NCI-H446 treated with DMSO at 0.1 percent for 48 hours (cell line): ENCODE measurements at regions not wholly inside any gene's neighbourhood (a gene's known extent, or its start where the extent isn't known, plus 50 kb on each side); places are given as distances from the start of the nearest gene placed in this dataset.

Experiments used
- DNase-seq: peaks from one replicate; lab custom pipeline; 2025; lab: John Stamatoyannopoulos, UW

DNA sequence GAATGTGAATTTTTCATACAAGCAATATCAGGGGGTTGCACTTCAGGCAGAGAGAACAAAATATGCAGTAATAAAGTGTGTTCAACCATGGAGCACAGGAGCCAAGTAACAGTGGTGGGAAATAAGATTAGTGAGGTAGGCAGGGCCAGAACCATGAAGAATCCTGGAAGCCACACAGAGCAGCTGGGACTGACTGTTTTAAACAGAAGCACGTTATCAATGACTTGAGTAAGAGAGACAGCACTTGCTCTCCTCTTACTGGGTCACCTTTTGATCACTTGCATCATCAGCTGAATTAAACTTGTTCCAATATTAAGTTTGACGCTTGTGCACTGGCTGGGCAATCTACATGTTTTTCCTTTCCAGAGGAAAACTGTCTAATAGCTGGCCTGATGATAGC, 238.5 kb downstream of the TBX18 start:
- no peak for DNase-seq

DNA sequence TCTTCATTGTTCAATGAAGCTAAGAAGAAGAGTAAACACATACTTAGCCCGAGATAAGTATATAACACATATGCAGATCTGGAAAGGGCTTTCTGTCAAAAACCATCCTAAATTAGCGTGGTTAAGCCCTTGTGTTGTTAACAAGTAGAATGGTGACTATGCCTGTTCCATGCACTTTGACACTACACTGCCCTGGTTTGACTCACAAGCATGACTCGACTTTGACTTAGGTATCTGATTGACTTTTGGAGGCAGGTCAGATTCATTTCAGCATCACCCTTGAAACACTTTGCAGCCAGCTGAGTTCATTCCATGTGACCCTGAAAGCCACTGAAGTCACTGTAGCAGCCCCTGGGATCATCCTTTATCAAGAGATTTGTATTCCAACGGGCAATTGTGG, 239.8 kb downstream of the TBX18 start:
- no peak for DNase-seq

DNA sequence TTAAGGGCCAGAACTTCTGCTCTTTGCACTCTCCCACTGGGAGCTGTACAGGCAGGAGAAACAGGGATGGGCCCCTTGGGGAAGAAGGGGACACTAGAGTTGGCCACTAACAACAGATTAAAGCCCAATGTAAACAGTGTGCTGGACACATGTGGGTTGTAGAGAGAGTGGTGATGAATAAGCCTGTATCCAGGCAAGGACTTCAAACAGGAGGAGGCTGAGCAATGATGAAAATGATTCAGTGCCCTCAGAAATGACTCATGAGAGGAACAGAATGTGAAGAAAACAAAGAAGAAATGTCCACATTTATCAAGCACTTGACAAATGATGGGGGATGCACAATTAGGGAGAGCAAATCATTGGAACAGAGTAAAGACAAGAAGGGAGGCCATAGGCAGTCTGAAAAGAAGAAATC, 242.3 kb downstream of the TBX18 start:
- DNase-seq, result no peak

DNA sequence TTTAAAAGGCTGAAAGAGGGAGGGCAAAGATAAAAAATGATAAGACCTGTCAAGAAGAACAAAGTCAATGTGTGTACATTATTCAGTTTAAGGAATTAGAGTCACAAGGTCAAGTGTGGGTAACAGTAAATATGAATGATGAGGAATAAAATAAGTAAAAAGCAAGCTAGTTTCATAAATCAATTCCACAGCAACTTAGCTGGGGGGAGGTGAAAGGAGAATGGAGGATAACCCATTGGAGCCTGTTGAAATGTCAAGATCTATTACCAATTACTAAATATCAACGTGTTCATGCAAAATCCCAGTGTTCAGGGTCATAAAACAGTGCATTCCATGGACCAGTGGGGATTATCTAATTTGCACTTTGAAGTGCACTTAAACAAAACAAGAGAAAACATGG, 242.9 kb downstream of the TBX18 start:
- no peak for DNase-seq

DNA sequence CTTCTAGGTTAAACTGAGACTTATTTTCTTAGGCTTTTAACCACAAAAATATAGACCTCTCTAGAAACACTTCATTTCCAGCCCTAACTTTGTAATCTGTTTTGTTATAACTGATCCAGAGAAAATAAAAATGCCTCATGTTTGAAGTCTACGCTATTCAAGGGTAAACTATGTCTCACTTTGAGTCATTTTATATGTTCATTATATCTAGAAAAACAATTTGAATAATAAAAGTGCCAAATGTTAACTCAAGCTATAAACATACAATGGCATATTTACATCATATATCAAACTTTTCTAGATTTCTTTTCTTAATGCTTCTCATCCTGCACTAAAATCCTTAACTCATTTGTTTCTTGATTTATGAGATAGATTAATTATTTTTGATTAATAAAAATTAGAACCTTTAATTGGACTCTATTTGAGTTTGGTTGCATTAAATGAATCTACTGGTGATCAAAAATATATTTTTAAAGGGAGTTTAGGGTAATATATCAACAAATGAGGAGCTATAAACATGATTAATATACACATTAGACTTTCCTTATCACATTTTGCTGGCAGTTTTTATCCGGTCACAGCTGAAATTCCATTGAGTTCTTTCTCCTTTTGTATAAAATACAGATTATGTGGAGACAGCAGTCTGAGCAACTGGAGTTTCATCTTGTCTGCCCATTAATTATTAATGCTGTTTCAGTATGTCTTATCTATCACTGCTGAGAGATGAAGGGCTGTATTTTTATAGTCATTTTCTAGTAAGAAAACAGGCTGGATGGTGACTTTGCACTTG, 246.5 kb downstream of the TBX18 start:
- DNase-seq, result no peak

DNA sequence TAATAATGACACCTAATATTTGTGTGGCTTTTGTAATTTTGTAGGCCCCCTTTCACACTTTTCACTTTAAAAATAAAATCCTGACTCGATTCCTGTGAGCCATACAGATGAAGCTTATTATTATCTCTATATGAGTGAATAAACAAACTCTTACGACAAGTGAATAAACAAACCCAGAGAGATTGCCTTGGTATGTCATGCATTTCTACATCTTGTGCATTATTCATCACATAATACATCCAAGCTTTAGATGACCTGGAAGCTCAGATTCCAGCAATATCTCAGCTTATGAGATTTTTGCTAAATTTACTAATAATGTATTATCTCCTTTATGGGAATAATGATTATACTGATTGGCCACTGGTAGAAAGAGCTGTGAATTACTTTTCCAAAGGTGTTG, 248.2 kb downstream of the TBX18 start:
- DNase-seq, result no peak

DNA sequence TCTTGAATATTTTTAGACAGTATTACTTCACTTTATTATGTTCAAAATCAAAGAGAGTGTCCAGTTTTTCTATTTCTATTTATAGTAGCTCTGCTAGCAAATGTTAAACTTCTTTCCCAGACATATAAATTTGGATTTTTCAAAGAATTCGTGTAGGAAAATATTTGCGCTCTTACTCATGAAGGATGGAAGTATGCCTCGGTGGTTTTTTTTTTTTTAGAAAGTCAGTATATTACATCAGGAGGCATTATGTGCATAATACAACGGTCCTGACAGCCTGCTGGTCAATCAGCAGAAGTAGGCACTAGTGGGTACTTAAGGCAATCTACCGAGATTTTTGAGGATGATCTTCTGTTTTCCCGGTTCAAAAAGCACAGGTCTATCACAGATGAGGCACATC, 249.3 kb downstream of the TBX18 start:
- DNase-seq, result no peak

DNA sequence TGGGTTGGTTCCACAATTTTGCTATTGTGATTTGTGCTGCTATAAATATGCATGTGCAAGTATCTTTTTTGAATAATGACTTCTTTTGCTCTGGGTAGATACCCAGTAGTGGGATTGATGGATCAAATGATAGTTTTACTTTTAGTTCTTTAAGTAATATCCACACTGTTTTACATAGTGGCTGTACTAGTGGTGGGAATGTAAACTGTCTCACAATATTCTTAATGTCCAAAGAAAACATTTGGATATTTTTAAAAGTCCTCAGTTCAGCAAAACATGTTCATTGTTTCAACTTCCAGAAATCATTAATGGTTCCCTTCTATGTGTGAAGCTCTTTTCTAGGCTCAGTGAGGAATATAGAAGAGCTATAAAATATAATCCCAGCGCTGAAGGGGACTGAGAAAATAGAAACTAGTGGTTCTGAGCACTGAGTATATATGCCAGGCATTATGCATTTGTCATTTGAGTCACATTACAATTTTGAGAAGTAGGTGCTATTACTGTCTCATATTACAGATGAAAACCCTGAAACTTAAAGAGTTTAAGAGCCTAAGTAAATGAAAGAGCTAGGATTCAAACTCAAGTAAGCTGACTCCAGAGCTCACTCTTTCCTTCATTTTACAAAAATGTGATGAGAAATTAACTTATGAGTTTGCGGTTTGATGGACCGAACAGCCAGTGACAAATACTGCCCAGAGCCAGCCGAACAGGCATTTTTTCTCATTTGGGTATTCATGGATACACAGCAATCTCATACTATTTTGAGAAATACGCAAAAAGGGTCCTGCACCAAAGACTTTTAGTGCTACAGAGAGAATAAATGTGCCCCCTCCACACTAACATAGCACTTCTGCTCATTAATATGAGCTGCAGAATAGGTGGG, 250.1 kb downstream of the TBX18 start:
- DNase-seq, result no peak

DNA sequence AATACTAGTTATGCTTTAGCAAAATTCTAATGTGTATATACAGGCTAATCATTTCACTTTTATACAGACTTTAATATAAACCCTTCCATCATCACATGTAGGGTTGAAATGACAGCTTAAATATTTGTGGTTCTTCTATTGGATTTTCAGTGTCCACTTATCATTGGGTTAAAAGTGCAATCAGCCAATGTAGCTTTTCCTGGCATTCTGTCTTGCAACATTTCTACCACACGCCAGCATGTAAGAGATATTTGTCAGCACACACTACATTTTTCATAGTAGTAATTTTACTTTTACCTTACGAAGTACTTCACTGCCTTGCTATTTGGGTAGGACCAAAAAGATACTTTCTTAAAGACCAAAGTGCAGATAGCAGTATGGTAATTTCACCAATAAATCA, 252.0 kb downstream of the TBX18 start:
- DNase-seq, result no peak

DNA sequence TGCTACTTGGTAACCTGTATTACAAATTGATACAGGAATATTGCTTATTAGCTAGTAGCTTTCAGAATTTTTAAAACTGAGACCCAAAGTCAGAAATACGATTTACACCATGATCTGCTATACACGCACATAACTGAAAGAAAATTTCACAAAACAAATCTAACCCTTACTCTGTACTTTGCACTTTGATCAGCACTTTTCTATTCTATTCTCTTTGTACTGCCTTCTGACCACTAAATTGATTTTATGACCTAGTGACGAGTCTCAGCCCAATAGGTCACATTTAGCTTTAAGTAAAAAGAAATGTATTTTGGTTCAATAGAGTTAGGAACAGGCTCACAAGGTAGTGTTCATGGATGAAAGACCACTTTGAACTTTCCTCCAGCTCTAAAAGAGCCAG, 252.5 kb downstream of the TBX18 start:
- DNase-seq, result no peak

DNA sequence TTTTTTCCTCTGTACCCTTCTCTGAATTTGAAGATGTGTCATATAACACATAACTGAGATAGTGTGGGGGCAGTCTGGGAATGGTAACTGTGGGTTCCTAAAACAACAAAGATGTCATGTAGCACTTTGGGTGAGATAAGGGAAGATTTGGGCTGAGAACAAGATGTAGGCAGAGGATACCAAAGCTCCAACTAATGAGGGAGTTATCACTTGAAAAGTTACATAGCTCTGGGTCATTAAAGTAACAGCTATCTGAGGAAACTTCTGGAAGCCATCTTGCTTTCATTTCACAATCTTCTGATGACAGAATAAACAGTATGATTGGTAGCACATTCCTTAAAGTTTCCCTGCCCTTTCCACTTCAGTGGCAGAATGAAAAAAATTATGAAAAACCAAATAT, 255.4 kb downstream of the TBX18 start:
- DNase-seq, result no peak

DNA sequence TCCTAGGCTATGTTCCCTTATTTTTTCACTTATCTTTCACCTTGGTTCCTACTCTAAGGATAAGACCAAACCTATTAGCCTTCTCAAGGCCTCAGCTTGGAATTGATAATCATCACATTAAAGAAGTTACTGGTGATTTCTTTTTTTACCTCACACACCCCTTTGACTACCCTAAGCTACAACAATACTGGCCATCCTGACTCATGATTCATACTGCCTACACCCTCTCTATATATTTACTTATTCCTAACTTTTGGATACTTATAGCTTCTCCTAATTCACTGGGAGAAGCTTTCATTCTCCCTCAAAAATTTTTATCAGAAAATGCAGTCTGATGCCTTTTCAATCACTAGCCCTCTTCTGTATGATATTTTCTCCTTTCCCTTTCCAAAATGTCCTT, 256.1 kb downstream of the TBX18 start:
- DNase-seq, result no peak

DNA sequence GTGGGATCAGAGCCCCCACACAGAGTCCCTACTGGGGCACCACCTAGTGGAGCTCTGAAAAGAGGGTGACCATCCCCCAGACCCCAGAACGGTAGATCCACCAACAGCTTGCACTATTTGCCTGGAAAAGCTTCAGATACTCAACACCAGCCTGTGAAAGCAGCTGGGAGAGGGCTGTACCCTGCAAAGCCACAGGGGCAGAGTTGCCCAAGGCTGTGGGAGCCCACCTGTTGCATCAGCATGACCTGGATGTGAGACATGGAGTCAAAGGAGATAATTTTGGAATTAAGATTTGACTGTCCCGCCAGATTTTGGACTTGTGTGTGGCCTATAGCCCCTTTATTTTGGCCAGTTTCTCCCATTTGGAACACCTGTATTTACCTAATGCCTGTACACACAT, 260.4 kb downstream of the TBX18 start:
- no peak for DNase-seq

DNA sequence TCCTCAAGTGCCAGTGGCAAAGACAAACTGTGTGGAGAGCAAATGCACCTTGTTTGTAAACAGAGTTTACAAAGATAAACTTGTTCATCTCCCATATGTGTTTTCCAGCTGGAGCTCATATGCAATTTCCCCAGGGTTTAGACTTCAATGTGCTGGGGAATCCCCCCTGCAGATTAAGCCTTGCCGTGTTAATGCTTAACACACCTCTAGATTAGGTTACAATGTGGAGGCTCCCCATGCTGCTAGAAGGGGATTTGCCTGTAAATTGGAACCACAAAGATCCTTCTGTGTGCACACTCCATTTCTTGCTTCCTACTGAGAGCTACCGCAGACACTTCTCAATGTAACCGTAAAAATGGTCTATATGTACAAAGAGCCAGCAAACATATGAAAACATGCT, 263.1 kb downstream of the TBX18 start:
- DNase-seq, result no peak

DNA sequence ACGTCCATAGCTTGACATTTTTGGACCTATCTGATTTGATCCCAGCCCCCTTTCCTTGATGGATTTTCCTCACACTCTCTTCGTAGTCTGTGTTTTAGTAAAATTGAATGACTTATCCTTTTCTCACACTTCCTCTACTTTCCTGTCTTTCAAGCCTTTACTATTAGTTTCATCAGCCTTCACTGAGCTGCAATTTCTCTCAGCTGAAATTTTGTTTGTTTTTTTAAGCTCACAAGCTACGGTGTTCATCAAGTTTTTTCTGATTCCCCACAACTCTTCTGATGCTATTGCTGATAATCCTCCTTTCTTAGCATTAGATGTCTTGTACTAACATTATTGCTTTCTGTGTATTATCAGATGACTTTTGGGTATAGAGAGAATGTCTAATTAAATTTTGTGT, 263.7 kb downstream of the TBX18 start:
- no peak for DNase-seq

DNA sequence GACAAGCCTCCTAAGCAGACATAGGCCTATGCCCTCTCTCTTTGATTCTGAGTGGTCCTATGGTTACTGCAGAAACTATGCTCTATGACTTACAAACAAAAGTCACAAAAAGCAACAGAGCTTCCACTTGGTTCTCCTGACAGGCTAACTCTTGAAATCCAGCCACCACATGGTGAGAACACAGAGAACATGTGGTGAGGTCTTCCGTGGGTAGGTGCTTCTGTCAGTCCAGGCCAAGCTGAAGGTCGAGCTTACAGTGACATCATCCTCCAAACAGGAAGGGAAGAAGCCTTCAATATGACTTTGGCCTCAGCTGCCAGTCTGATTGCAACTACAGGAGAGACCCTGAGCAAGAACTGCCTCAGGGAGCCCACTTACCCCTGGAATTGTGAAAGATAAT, 265.5 kb downstream of the TBX18 start:
- no peak for DNase-seq

DNA sequence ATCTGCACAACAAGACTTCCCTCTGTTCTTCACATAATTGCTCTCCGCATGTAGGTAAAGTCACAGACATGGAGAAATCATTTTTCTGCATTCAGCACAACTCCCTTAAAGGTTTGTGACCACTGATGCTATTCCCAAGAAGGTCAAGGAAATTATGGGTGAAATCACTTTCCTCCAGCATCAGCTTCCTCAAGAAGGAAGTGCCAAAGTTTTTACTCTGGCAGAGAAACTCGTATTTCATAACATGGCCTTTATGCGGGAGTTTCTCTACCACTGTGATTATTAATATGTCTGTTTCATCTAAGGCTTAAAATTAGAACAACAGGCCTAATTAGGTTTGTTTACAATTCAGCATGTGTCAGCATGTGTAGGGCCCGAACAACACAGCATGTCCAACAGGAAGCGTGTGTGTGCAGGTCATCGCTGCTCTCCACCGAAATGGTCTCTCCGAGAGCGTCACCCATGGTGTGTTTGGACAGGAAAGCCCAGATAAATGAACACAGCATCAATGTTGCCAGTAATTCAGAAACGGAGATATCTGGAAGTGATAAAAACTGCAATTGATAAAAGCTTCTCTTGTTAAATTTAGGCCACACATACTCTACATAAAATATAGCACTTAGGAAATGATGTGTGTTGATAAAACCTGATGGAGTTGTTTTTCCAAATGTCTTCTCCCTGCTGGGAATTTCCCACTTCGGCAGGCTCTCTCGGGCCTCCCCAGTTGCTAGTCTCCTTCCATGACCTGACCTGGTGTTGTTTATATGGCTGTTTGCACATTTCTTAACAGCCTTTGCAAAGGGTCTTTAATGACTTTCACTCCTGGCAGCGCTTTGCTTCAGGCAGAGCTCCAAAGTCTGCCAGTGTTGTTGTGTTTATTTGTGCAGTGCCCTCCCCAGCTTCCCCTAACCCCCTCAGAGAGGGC, 265.1 kb upstream of the CEP162 start:
- no peak for DNase-seq

DNA sequence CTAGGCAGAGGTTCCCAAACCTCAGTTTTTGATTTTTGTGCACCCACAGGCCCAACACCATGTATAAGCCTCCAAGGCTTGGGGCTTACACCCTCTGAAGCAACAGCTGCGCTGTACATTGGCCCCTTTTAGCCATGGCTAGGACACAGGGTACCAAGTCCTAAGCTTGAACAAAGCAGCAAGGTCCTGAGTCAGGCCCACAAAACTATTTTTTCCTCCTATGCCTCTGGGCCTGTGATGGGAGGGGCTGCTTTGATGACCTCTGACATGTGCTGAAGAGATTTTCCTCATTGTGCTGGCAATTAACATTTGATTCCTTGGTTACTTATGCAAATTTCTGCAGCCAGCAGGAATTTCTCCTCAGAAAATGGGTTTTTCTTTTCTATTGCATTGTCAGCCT, 262.2 kb upstream of the CEP162 start:
- no peak for DNase-seq

DNA sequence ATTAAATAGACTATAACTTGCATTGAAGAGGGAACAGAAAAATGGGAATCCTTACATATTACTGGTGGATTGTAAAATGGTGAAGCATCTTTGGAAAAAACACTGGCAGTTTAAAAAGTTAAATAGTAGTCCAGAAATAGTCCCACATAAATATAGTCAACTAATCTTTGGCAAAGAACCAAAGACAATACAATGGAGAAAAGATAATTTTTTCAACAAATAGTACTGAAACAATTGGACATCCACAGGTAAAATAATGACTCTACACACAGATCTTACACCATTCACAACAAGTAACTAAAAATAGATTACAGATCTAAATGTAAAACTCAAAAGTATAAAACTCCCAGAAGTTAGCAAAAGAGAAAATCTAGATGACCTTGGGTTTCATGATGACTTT, 259.1 kb upstream of the CEP162 start:
- DNase-seq, result no peak

DNA sequence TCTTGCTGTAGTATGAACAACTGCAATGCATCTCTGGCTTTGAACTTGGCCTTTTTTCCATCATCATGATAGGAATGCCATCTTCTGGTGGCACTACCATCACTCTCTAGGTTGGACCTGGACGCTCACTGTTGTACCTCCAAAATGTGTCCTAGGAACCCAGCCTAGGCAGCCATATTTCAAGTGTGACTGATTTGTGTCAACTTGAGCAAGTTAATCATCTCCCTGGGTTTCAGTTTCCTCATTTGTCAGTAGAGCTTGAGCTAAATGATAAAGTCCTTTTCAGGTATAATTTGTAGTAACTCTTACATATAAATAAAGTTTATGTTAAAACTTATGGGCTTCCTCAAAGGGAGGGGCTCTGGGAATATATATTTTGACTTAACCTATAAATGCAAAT, 241.7 kb upstream of the CEP162 start:
- DNase-seq, result no peak

DNA sequence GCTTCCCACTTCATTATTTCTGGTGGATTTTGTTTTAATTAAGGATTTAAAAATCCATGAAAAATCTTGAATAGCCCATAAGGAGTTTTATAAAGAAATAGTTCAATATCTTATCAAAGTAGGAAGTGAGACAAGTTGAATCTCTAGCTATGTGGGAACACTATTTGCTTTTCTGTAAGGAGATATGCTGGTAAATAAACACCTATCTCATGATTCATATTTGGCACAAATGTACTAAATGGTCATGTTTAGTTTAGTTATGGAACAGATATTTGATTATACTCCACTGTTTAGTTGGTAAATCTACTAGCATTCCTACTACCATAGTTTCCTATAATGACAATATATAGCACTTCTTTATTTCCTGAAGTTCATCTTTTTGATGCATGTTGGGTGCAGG, 239.9 kb upstream of the CEP162 start:
- no peak for DNase-seq

DNA sequence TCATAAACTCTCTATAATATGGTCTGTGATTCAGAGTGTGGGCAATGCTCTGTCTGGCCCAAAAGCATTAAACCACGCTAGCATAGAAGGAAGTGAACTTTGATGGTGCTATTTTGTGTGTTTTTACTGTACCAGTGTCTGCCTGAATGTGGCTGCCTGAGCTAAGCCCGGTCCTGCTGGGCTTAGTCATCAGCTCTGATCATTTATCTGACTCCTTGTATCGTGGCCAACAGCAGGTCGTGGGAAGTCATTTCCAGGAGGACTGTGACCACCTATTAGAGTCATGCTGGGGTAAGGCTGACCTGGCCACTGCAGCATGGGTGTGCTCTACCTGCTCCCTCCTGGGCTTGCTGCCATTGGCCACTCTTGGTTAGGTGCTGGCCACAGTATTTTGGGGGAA, 239.1 kb upstream of the CEP162 start:
- no peak for DNase-seq
